GM19324 (cell line): ENCODE measurements at regions not wholly inside any gene's neighbourhood (a gene's known extent, or its start where the extent isn't known, plus 50 kb on each side); places are given as distances from the start of the nearest gene placed in this dataset.

ENCODE experiments used
- ATAC-seq: cut with Tn5 transposase; IDR thresholded peaks from one replicate; pipeline ENCODE4 v1.9.1; 2021; ENCODE audit warnings: mild to moderate bottlenecking, moderate library complexity; ENCODE audit not compliant: unreplicated experiment, low FRiP score

GRCh38 chr3:162168715-162169114, 672.1 kb downstream of the OTOL1 start:
- no peak for ATAC-seq

GRCh38 chr3:162170581-162170980, 674.0 kb downstream of the OTOL1 start:
- ATAC-seq, result no peak

- no peak for ATAC-seq
Measured at GRCh38 chr3:162171970-162172369, 675.4 kb downstream of the OTOL1 start.

GRCh38 chr3:162175145-162175544, 678.5 kb downstream of the OTOL1 start:
- ATAC-seq, result no peak

- no peak for ATAC-seq
Measured at GRCh38 chr3:162175878-162176277, 679.3 kb downstream of the OTOL1 start.

GRCh38 chr3:162183440-162183839, 686.8 kb downstream of the OTOL1 start:
- no peak for ATAC-seq

GRCh38 chr3:162192340-162193029, 695.9 kb downstream of the OTOL1 start:
- no peak for ATAC-seq

GRCh38 chr3:162193148-162194095, 696.8 kb downstream of the OTOL1 start:
- no peak for ATAC-seq

- no peak for ATAC-seq
Measured at GRCh38 chr3:162195147-162195546, 698.5 kb downstream of the OTOL1 start.

GRCh38 chr3:162196964-162197363, 700.4 kb downstream of the OTOL1 start:
- ATAC-seq, result no peak

GRCh38 chr3:162200836-162201235, 704.2 kb downstream of the OTOL1 start:
- ATAC-seq, result no peak

- ATAC-seq, result no peak
Measured at GRCh38 chr3:162206648-162207047, 710.0 kb downstream of the OTOL1 start.

GRCh38 chr3:162211470-162211869, 714.9 kb downstream of the OTOL1 start:
- ATAC-seq, result no peak

- ATAC-seq, result no peak
Measured at GRCh38 chr3:162213196-162213595, 716.6 kb downstream of the OTOL1 start.

- no peak for ATAC-seq
Measured at GRCh38 chr3:162213956-162214355, 717.3 kb downstream of the OTOL1 start.

GRCh38 chr3:162217647-162218046, 721.0 kb downstream of the OTOL1 start:
- ATAC-seq, result no peak

- no peak for ATAC-seq
Measured at GRCh38 chr3:162218479-162218878, 721.9 kb downstream of the OTOL1 start.

- ATAC-seq, result no peak
Measured at GRCh38 chr3:162224746-162225145, 728.1 kb downstream of the OTOL1 start.

GRCh38 chr3:162236949-162237348, 740.3 kb downstream of the OTOL1 start:
- no peak for ATAC-seq

GRCh38 chr3:162250782-162251181, 754.2 kb downstream of the OTOL1 start:
- no peak for ATAC-seq

- ATAC-seq, result no peak
Measured at GRCh38 chr3:162262129-162262528, 765.5 kb downstream of the OTOL1 start.

- ATAC-seq, result no peak
Measured at GRCh38 chr3:162263596-162263995, 767.0 kb downstream of the OTOL1 start.
